OCI-M1 (cell line): ENCODE measurements at regions not wholly inside any gene's neighbourhood (a gene's known extent, or its start where the extent isn't known, plus 50 kb on each side); places are given as distances from the start of the nearest gene placed in this dataset.
A peak's percentile ranks its signal among the peaks of the same experiment; 100 is the strongest.
"Not testable (repeated sequence)": the region's sequence is repeated elsewhere in the genome, so short reads cannot be mapped to it uniquely, and the experiment has no call there.

Experiments
- DNase-seq: peaks from one replicate; lab custom pipeline; 2025; lab: John Stamatoyannopoulos, UW

- DNase-seq: no peak
Observed at GRCh38 chr2:212913640-212914306, 237.6 kb downstream of the IKZF2 start.

GRCh38 chr2:212912445-212913103, 238.8 kb downstream of the IKZF2 start:
- DNase-seq: no peak

- DNase-seq: no peak
Observed at GRCh38 chr2:212911011-212911410, 240.4 kb downstream of the IKZF2 start.

- no peak for DNase-seq
Observed at GRCh38 chr2:212908682-212909435, 242.6 kb downstream of the IKZF2 start.

- DNase-seq: no peak
Observed at GRCh38 chr2:212908031-212908430, 243.4 kb downstream of the IKZF2 start.

GRCh38 chr2:212906620-212907019, 244.8 kb downstream of the IKZF2 start:
- DNase-seq: no peak

GRCh38 chr2:212905640-212906201, 245.7 kb downstream of the IKZF2 start:
- DNase-seq: no peak

GRCh38 chr2:212904646-212905045, 246.8 kb downstream of the IKZF2 start:
- peak; percentile 49 for DNase-seq

- no peak for DNase-seq
Observed at GRCh38 chr2:212903413-212903812, 248.0 kb downstream of the IKZF2 start.

GRCh38 chr2:212902421-212902820, 249.0 kb downstream of the IKZF2 start:
- no peak for DNase-seq

GRCh38 chr2:212901604-212902275, 249.7 kb downstream of the IKZF2 start:
- DNase-seq: no peak

- no peak for DNase-seq
Observed at GRCh38 chr2:212900715-212901114, 250.7 kb downstream of the IKZF2 start.

GRCh38 chr2:212898011-212898410, 253.4 kb downstream of the IKZF2 start:
- DNase-seq: no peak

- no peak for DNase-seq
Observed at GRCh38 chr2:212897296-212897695, 254.1 kb downstream of the IKZF2 start.

- DNase-seq: no peak
Observed at GRCh38 chr2:212894026-212894425, 257.4 kb downstream of the IKZF2 start.

GRCh38 chr2:212893216-212893615, 258.2 kb downstream of the IKZF2 start:
- DNase-seq: no peak

- DNase-seq: peak; percentile 58
Observed at GRCh38 chr2:212892193-212892592, 259.2 kb downstream of the IKZF2 start.

- DNase-seq: no peak
Observed at GRCh38 chr2:212891580-212891979, 259.8 kb downstream of the IKZF2 start.

GRCh38 chr2:212882626-212883025, 268.8 kb downstream of the IKZF2 start:
- DNase-seq: no peak

- not testable (repeated sequence) for DNase-seq
Observed at GRCh38 chr2:212876556-212876955, 274.9 kb downstream of the IKZF2 start.

- not testable (repeated sequence) for DNase-seq
Observed at GRCh38 chr2:212875950-212876349, 275.5 kb downstream of the IKZF2 start.

- DNase-seq: no peak
Observed at GRCh38 chr2:212873256-212873655, 278.2 kb downstream of the IKZF2 start.
